CD4-positive, alpha-beta T cell treated with Interleukin-15 for 1 hour (primary cell): ENCODE measurements at regions not wholly inside any gene's neighbourhood (a gene's known extent, or its start where the extent isn't known, plus 50 kb on each side); places are given as distances from the start of the nearest gene placed in this dataset.
"Not testable (repeated sequence)": the region's sequence is repeated elsewhere in the genome, so short reads cannot be mapped to it uniquely, and the experiment has no call there.

Experiments
- DNase-seq: peaks from one replicate; pipeline ENCODE4 v3.0.0-alpha.2; 2020

DNA sequence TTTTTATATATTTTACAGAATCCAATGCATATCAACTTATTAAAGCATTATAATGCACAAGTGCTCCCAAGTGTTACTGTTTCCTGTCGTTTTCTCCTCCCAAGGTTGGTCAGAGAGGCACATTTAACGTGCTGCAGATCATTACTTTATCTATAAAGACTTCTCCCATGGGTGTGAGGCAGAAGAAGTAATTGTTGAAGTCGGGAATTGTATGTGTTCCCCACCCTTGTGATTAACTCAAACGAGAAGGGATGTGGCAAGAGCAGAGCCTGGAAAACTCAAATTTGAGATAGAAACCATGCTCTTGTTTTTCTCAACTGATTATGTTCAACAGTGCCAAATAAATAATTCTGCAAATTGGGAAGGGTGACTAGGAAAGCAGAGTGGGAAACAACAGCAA is 412.5 kb upstream of the ADAMTS5 start:
- DNase-seq: no peak

DNA sequence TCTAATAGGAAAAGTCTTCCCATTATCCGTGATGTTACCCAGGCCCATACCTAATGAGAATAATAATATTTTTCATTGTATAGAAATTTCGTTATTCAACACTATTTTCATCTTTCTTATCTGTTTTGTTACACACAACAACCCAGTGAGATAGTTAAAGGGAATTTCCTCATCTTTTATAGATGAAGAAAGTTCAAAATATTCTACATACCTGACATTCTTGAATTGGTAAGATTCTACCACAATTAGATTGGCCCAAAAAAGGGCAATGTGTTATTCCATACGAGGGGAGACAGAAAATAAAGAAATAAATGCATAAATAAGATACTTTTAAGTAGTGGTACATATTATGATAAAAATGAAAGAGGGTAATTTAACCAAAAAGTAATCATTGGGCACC is 405.5 kb upstream of the ADAMTS5 start:
- DNase-seq: no peak

DNA sequence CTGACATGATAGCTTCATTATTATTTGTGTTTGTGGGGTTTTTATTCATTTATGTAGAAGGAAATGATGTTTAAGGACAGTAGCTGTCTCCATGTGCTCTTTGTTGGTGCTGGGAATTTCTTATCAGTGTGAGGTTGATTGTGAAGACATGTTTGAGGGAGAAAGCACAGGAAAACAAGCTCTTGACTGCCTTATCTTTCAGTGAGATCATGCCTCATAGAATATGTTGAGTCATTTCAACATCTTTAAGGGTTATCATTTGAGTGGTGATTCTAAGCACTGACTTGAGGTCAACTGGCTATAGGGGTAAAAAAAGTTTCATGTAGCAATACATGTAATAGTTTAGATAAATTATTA is 405.1 kb upstream of the ADAMTS5 start:
- no peak for DNase-seq

DNA sequence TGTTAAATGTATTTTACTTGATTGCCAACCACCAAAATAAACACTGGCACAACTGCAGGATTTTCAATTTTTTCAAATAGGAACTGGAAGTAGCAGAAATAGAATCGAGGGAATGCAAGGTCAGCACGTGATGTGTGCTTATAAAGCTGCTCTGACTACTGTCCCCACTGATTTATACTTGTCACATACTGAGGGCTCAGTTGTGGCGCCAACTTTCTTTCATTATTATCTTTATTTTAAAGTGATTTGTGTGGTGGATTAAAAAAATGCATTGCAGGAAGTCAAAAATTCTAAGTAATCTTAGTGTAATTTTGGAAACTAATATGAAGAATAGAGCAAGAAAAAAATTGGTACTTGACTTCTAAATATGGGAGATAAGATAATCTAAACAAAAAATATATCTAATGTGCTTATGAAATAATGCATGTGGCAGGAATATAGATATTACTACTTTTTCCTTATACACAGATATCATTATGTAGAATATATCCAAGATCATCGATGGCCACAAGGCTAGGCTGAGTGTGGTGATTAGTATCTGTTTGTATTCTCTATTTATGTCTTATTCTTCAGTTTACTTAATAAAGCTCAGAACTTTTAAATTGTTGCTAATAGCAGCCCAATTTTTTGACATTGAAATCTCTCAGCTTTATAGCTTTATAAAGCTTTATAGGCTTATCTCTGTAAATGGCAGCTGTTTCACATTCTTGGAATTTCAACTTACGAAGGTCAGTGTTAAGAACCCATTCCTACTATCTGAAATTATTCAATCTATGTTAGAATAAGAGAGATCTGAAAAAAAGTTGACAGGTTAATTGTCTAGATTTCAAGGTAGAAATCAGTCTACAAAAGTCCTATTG is 404.5 kb upstream of the ADAMTS5 start:
- DNase-seq: no peak

DNA sequence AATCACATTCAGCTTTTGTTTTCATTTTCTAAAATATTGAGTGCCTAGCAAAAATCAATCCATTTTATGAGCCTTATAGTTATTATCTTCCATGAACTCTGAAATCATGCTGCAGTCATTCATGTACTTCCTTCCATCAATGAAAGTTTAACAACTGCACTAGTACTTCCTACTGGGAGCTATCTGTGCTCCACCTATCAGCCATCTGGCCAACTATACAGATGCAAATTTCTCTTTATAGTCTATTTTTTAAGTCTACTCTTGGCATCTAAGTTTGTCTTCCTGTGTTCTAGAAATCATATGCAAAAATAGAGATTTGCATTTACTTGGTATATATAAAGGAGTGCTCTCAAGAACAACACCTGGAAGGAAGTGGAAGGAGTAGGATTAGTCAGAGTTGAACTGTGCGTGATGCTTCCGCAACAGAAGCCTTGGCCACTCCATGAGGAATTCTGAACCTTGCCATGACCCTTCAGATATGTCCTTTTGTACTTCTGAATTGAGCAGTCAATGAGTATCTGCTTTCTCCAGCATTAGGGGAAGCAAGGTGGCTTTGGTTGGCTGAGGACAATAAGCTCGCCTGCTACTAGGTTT is 403.2 kb upstream of the ADAMTS5 start:
- DNase-seq: no peak

DNA sequence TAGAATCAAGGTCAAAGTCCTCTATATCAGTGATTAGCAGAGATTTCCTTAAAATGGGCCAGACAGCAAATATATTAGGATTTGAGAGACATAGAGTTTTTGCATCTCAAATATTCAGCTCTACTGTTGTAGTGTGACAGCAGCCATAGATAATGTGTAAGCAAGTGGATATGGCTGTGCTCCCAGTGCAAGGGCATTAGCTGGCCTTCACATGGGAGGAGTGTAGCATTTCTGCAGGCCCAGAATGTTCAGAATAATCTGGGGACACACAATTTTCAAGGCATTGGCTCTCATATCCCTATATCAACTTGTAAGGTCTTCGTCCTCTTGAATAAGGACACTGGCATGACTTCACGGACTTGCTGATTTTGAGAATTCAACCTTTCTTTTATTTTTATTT is 402.3 kb upstream of the ADAMTS5 start:
- no peak for DNase-seq

DNA sequence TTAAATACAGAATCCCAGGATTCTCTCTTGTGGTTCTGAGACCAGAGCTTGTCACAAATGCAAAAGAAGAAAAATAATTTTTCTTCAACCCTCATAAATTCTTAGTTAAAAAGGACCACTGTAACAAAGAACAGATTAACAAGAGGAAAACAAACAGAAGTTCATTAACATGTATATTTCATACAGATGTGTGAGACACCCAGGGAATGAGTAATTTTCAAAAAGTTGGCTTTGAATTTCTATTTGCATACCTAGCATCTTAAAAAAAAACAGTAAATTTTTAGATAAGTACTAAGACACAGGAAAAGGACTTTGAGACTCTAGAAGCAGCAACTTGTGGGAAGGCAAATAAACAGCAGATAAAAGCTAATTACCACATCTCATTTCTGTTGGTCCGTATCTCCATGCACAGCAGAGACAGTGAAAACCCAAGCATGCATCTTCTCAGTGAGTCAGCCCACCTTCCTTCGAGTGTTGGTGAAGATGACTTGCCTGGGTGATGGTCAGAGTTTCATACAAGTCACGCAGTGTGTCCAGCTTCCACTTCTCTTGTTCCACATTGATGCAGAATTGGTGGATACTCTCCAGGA is 399.9 kb upstream of the ADAMTS5 start:
- DNase-seq: no peak

DNA sequence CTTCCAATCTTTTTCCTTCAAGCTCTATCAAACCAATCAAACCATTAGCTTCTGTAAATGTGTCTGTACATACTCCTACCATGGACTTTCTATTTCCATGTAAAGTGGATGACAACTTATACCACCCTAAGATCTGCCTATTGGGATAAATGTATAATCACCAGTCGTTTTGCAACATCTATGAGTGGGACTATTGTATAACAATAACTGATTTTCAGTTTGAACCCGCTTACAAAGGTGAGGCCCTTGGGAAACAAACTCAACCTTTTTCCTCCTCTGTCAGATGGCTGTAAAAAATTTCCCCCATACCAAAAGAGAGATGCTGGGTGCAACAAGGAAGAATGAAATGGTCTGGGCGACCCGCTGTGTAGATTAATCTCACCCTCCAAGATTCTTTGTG is 399.1 kb upstream of the ADAMTS5 start:
- DNase-seq: no peak

DNA sequence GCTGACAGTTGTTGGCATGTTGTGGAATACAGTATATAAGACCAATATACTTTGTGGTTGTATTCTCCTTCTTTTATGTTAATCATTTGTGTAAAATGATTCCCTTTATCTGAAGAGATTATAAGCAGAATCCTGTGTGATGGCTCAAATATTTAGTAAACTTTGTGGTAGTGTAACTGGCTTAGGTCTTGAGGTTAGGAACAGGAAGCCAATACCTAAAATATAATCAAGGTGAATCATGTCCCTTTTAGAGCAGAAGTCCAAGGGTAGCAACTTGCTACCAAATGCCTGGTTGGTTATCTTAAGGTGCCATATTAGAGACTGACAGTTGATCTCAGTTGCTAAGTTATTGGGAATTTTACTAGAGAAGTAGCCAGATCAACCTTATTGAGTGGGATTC is 398.5 kb upstream of the ADAMTS5 start:
- no peak for DNase-seq

DNA sequence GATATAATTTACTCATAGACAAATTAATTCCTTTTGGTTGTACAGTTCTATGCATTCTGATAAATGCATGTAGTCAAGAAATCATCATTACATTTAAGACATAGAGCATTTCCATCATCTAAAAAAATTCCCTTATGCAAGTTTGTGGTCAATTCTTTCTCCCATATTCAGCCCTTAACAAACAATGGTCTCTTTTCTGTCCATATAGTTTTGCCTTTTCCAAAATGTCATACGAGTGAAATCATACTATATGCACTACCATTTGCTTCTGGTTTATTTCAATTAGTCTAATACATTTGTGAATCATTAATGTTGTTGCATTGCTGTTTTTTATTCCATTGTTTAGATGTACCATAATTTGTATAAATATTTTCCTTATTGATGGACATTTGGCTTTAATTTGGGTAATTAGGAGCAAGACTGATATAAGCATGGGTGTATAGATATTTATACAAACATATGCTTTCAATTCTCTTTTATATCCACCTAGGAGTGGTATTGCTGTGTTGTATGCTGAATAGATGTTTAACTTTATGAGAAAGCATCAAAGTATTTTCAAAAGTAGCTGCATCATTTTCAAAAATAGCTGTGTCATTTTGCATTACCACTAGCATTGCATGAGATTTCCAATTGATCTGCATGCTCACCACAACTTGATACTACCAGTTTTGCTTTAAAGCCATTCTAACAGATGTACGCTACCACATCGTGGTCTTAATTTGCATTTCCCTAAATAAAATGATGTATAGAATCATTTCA is 397.0 kb upstream of the ADAMTS5 start:
- DNase-seq: no peak

DNA sequence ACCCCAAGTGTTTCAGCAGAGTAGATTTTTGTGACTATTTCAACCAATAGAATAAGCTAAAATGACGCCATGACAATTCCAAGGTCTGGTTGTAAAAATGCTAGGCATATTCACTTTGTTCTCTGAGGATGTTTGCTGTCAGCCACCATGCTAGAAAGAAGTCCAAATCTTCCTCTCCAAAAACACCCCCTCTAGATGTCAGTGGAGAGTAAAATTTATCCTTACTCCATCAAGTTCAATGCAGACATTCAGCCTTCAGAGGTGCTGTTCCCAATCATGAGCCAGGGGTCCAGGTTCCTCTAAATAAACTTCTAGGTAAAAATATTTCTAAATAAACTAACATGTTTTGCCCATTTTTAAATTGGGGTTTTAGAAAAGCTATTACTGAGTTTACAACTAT is 395.4 kb upstream of the ADAMTS5 start:
- DNase-seq: no peak

DNA sequence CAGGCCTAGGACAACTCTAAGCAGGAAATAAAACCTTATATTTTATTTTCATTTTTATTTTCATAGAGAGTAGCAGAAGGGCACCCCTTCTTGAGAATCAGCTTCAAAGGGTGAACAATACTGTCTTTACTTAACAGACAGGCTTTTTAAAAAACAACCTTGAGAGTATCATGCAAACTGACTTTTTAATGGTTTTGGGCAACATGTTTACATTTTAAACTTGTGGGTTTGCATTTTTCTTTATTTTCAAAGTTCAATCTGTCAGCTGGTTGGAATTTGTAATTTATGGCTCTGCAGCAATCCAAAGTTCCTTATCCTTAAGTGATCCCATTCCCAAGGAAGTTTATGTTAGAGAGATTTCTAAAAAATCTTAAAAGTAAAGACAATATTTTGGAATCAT is 392.3 kb upstream of the ADAMTS5 start:
- no peak for DNase-seq

DNA sequence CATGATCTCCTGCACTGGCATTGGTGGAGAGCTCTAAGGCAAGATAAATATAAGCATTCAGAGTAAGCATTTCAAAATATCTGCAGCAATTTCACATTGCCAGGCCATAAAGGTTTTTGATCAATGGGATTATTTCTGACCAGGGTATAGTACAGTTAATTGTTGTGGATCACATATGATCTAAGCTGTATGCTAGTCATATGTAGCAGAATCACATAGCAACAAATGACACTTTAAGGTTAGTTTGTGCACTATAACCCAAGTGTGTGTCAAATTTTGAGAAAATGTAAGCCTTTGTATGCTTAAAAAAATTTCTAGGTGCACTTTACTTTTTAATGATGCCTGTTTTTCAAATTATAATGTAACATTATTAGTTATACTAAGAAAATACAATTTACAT is 386.0 kb upstream of the ADAMTS5 start:
- DNase-seq: no peak

DNA sequence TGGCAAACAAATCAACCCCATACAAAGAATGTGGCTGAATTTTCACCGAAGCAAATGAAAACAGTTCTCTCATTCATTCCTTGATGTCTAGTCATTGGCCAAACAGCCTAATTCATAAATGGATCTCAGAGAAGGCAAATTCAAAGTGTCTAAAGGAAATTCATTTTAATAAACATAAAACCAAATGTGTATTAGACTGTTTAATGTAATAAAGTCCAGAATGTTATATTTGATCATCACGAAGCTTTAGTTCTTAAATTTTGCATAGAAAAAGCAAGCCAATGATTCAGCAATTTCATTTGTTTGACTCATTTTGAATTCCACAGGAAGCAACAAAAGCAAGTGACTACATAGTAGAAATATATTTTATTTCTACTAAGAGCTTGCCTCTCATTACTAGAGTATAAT is 379.2 kb upstream of the ADAMTS5 start:
- no peak for DNase-seq

DNA sequence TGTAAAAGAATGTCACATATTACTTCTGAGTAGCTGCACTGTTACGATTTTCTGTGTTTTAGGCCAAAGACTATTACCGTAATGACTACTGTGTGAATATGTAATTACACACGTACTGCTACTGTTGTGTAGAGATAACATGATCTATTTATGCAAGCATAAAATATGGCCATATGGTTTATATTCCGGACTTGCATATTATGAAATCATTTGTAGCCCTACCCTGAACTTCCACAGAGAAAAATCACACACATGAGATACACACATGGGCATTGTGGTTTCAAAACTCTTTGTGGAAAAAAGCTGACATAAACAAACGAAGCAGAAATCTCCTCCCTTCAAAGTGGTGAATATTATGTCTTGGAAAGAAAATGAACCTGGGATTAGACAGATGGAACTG is 373.0 kb upstream of the ADAMTS5 start:
- DNase-seq: no peak

DNA sequence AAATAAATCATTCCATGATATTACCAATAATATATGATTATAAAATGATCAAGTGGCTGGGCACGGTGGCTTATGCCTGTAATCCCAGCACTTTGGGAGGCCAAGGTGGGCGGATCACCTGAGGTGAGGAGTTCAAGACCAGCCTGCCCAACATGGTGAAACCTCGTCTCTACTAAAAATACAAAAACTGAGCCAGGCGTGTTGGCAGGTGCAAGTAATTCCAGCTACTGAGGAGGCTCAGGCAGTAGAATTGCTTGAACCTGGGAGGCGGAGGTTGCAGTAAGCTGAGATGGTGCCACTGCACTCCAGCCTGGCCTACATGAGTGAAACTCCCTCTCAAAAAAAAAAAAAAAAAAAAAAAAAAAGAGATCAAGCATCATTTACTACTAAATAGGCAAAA is 371.1 kb upstream of the ADAMTS5 start:
- DNase-seq: not testable (repeated sequence)

DNA sequence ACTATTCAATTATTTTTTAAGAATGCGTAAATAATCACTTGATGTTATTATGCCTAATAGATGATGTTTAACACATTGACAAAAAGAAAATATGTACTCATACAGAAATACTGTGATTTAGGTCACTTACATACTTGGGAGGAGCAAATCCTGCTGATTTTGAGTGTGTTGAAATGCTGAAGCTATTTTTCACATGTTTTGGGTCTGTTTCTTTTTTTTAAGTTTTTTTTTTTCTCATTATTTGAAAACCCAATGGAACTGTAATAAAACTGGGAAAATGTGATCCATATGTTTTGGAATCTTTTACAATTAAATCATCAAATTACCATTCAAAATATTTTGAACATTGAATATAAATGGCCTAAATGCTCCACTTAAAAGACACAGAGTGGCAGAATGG is 366.2 kb upstream of the ADAMTS5 start:
- DNase-seq: no peak

DNA sequence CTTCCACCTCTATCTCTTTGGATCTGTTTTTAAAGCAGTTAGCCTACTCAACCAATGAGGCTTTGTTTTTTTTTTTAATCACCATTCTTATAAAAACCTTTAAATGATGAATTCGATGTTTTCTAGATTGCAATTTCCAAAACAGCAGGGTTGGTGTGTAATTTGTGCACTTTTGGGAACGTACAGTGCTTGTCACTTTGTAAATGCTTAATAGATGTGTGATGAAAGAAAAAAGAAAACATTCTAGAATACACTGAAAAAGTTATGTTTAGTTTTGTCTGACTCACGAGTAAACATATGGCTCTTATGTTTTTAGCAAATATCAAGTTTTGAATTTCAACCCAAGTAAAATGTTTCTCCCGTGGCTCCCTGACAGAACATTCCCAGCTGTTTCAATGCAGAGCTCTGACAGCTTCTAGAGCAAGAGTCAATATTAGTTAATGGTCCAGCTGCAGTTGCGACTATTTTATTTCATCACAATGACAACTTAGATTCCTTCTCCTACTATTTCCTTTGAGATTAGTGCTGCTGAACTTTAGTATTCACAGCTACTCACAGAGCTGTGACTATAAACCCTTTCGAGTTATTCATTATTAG is 362.5 kb upstream of the ADAMTS5 start:
- no peak for DNase-seq

DNA sequence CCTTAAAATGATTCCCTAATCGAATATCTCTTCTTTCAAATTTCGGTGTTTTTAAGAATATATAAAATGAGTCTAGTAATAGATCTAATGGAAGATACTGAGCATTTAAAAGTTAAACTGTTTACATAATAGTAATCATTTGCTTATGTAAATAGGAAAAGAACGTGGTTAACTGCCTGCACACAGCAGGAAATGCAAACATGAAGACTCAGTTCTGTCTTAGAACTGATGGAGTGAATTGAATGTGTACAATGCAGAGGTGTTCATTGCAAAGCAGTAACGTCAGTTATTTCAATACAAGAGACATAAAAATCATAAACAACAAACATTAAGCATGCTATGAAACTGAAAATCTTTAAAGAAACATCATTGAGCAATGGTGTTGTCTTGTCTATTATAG is 359.4 kb upstream of the ADAMTS5 start:
- DNase-seq: no peak

DNA sequence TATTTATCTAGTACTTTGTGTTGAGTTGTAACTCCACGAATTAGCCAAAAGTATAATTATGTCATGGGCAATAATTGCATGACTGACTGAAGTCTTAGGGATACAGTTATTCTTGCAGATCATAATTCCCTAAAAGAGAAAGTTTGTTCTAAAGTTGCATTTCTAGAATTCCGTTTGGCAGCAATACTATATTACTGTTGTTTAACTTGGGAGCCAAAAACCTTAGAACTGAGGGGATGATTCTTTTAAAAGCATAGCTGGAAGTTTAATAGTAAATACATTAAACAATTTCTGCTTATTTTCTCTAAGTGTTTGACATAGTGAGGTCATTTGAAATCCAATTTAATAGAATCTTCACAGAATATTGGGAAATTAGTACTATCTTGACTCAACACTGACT is 356.4 kb upstream of the ADAMTS5 start:
- no peak for DNase-seq

DNA sequence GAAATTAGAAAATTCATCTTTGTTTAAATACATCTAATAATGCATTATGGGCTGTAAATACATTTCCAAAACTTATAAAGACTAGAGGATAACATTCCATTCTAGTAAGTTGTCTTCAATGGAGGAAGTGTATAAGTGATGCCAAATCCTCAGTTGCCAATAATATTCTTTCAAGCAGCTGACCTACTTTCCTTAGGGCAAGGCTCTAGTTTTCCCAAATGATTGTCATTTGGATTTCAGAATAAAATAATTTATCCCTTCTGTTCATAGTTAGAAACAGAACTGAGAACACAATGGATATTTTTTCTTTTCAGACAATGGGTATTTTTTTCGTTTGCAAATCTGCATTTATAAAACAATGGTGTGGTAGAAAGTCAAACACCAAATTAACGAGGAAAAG is 354.9 kb upstream of the ADAMTS5 start:
- DNase-seq: no peak

DNA sequence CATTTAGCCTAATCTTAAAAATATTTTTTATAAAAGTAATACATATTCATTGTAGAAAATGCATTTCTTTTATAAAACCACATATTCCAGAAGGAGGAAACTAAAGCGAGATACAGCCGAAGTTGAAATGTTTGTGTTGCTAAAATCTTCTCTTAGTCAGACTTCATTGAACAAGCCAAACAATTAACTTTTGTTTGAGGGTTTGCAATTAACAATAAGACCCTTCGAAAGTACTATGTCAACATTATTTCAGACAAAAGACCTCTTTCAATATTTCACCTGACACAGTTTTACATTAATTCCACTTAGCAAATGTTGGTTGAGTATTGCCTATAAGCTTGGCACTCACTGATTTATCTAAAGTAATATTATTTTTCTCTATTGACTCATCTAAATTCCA is 354.0 kb upstream of the ADAMTS5 start:
- DNase-seq: no peak

DNA sequence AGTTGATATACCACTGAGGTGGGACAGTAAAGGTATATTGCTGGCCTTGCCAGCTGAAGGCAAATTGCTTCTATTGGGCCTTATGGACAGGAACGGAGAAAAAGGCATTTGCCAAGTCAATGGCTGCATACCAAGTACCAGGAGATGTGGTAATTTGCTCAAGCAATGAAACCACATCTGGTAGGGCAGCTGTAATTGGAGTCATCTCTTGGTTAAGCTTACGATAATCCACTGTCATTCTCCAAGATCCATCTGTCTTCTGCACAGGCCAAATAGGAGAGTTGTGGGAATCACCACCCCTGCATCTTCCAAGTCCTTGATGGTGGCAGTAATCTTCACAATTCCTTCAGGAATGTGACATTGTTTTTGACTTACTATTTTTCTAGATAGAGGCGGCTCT is 350.7 kb upstream of the ADAMTS5 start:
- DNase-seq: not testable (repeated sequence)
